GM18861 (cell line): ENCODE measurements at regions not wholly inside any gene's neighbourhood (a gene's known extent, or its start where the extent isn't known, plus 50 kb on each side); places are given as distances from the start of the nearest gene placed in this dataset.
A peak's percentile ranks its signal among the peaks of the same experiment; 100 is the strongest.

ENCODE experiments used
- ATAC-seq: cut with Tn5 transposase; IDR thresholded peaks from one replicate; pipeline ENCODE4 v1.9.1; 2021; ENCODE audit not compliant: unreplicated experiment

DNA sequence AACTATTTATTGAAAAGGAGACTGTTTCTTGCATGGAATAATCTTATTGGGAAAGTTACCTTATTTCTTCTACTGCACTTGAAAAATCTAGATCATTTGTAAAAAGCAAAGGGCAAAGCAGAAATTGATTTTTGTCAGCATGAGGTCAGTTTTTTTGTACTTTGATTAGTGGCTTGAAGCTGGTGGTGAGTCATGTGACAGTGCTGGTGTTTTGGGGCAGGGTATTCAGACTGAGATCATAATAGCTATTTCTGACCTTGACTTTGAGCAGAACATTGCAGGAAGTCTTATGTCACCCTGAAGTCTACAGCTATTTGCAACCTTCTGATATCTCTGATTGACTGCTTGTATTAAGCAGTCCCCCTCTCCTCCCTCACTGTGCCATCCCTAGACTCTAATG, 66.3 kb upstream of the SORCS3 start:
- ATAC-seq: no peak

GRCh38 chr10:104576611-104577010, 64.5 kb upstream of the SORCS3 start:
- ATAC-seq: no peak

DNA sequence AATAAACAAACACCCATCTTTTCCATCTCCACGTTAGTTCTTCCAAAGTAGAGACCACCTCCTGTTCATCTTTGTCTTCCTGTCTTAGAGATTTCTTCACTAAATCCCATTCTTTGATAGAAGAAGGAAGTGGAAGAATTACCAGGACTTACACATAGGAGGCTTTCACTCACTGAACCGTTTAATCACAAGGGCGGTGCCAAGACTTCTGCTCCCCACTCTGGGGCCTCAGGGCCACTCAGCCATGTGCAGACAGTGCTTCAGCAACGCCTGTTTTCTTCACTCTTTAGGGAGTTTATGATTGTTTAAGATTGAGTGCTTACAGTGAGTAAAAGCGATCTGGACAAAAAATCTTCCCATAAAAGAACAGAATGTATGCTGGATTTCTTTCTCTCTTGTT, 63.9 kb upstream of the SORCS3 start:
- no peak for ATAC-seq

DNA sequence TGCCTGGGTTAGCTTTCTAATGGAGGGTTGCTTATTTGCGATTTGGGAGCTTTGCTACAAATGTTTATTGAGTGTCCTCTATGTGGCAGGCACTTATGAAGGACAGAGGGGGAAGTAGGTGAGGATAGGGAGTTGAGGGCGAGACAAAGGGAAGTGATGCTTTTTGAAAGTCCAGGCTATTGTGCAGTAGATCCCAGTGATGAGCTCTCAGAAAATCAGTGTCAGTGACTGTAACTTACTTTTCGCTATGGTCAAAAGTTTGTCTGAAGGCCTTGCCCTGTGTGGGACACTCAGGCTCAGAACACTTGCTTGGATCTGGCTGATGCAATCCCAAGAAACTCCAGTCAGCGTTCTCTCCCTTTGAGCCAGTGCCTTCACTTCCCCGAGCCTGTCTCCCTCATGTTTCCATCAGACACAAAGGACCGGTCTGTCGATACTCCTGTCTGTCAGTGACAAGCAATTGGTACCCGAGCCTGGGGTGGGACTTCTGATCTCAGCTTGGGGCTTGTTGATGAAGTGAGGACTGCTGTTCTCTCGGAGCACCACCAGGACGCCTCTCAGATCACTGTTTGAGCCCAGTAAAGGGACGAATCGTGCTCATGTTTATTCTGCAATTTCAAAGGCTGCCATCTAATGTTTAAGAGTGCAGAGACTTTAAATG, 63.1 kb upstream of the SORCS3 start:
- ATAC-seq: no peak

DNA sequence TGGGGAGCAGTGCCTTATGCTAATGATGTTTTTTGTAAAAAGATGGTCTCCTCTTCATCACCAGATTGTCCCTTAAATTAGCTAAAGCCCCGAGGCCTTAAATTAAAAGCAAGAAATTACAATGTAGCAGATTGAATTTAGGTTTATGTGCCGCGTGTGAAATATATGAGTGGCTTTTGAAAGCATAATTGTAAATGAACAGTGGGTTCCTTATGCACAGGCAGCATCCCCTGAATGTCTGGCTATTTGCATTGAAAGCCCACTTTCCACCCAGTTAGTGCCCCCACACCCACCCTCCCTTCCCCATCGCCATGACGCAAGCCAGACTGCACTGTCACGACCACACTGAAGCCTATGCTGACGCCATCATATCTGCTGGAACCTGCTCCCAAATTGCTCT, 62.4 kb upstream of the SORCS3 start:
- ATAC-seq: no peak

DNA sequence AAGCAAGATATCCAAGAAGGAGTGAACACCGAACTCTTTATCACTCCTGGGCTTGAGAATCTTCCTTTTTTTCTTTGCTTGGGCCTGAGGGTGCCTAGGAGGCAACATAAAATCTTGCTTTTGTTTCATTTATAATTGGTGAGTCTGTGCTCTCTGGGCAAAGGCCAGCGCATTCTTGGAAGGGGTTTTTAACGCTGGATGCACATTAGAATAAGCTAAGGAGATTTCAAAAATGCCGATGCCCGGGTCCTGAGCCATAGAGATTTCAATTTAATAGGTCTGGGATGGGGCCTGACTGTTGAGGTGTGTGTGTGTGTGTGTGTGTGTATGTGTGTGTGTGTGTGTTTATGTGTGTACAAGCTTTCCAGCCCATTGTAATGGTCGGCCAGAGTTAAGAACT, 62.0 kb upstream of the SORCS3 start:
- no peak for ATAC-seq

- ATAC-seq: no peak
Observed at GRCh38 chr10:104580321-104580720, 60.8 kb upstream of the SORCS3 start.

DNA sequence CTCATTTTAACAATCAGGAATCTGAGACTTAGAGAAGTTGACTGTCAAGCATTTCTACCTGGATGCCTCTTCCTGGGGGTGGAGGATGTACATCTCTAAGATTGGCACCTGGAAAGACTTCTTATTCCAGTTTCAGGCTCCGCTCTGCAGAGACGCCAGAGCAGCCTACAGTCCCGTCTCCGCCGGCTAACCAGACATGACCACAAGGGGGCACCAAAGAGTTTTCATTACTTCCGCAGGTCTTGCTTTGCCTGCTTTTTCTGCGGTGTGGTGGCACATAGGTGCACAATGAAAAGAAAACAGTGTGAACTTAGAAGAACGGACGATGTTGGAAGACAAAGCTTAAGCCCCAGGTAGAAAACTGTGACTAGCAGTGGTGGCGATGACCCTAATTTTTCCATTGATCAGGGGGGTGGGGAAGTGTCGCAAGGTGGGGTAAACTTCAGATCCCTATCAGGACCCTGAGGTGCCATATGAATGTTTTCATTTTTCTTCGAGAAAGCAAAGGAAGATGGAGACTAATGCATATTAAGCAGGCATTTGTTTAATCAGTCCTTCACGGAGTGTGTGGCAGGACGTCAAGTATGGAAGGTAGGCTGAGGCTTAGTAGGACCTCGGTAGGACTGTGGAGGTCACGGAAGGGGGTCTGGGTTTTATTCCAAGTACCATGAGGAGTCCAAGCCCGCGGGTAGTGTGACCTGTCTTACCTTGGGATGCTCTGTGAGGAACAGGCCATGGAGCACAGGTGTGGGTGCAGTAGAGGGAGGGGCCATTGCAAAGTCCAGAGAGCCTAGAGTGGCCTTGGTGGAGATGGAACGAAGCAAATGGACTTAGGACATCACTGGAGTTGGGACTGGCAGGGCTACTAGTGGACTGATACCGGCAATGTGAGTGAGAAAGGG, 60.1 kb upstream of the SORCS3 start:
- ATAC-seq: peak; percentile 76

DNA sequence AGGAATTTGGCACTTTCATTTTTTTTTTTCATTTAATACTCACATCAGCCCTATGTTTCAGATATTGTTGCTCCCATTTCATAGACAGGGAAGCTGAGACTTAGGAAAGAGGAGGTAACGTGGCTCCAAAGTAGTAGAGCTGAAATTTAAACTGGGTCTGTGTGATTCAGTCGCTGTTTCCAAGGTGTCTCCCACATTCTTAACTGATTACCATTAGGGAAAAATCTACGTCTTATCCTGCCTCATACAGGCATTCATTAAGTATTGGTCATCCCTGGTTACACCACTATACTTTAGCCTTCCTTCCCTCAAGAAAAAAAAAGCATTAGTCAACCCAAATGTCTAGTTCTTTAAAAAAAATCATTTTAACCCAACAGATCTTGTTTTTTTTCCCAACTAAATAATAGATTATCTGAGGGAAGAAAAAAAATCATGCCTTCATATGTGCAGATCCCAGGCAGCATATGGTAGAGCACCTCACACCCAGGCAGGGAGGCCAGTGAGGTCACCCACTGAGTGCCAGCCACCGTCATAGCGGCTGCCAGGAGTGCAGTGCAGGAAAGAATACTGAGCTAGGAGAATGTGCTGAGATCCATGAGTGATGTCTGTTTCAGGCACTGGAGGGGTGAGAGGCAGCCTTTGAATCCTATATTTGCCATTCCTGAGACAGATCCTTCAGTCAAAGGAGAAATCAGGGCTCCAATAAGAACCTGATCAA, 59.0 kb upstream of the SORCS3 start:
- ATAC-seq: no peak

DNA sequence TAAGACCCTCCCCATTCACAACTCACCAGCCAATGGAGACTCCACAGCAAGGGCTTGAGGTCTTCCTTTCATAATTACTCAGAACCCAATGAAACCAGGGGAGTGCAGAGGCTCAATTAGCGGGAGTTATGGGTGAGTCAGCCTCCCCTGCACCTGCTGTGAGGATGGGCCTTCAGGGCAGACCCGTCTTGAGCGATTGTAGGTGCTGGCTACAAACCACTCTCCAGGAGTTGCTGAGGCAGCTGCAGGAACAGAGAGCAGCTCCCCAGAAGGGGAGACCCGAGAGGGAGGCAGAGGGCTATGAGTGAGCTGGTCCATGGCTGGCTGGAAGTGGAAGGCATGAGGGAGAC, 58.5 kb upstream of the SORCS3 start:
- ATAC-seq: no peak

DNA sequence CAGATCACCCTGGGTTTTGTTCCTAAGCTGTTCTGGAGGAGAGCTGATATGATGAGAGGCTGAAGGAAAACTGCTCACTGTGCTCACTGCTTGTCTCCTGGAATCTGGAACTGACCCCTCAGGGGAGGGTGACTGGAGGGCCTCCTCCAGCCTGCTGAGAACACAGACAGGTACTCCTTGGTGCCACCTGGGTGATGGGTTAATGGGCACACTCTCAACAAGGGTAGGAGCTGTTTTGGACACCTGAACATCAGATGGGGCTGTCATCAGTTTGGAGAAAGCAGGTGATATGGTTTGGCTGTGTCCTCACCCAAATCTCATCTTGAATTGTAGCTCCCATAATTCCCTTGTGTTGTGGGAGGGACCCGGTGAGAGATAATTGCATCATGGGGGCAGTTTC, 58.1 kb upstream of the SORCS3 start:
- no peak for ATAC-seq

DNA sequence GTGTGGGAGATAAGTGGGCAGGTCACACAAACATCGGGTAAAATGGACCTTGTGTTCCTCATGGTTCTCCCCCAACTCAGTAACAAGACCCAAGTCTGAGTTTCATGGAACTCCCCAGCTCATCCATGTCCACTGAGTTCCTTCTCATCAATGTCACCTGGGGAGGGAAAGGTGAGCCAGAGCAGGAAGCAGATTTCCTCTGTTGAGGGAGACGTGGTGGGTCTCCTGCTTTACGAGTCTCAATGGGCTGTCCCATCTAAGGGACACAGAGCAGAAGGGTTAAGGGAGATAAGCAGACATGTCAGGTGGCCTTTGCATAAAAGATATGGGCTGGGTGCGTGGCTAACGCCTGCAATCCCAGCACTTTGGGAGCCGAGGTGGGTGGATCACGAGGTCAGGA, 56.5 kb upstream of the SORCS3 start:
- ATAC-seq: no peak

DNA sequence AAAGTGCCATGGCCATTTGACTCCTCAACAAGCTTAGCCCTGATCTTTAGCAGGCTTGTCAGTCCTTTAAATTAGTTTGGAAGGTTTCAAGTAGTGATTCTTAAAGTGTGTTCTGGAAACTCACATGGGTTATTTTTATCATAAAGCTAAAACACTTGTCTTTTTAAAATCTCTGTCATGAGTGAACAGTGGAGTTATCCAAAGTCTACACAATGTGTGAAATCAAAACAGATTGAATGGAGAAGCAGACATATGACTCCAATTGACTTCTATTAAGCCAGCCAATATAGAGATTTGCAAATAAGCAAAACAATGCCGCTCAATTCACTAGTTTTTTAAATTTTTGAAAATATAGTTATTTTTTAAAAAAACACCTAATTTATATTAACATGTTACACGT, 53.3 kb upstream of the SORCS3 start:
- no peak for ATAC-seq

- ATAC-seq: no peak
Observed at GRCh38 chr10:104589431-104589830, 51.7 kb upstream of the SORCS3 start.

- ATAC-seq: no peak
Observed at GRCh38 chr10:104589871-104590270, 51.2 kb upstream of the SORCS3 start.
